Activated CD8-positive, alpha-beta memory T cell treated with anti-CD3 and anti-CD28 coated beads for 36 hours (primary cell): ENCODE measurements at regions not wholly inside any gene's neighbourhood (a gene's known extent, or its start where the extent isn't known, plus 50 kb on each side); places are given as distances from the start of the nearest gene placed in this dataset.

Experiments
- CTCF ChIA-PET: fragments of 350-600 bp; sonication (Branson Sonifier 250); formaldehyde crosslinking; loops from one replicate; lab custom pipeline; 2021; ENCODE audit warnings: antibody characterized with exemption; lab: Charles Lee
- POLR2A ChIA-PET: fragments of 350-600 bp; sonication (Branson Sonifier 250); formaldehyde crosslinking; loops from one replicate; lab custom pipeline; 2021; ENCODE audit warnings: antibody characterized with exemption; lab: Charles Lee

DNA sequence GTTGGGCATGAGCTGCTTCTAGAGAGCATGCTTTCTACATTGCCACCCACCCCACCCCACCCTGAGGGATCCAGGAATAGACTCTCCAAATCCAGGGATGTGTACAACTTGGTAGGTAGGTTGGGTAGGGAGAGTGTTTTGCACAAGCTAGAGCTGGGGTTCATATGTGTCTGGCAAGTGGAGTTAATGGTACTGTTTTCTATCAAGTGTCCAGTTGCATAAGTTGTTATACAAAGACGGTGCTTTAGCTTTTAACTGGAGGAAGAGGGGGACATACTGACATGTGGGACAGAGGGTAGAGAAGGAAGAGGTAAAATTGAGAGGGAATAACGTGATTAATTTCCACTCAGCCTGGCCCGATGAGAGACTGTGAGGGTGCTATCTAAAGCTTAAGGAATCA is 51.0 kb upstream of the TNC start:
- CTCF ChIA-PET = no interaction called here
- POLR2A ChIA-PET = no interaction called here

GRCh38 chr9:115170358-115171073 is 52.6 kb upstream of the TNC start:
- POLR2A ChIA-PET = no interaction called here
- CTCF ChIA-PET = no interaction called here

- CTCF ChIA-PET = interaction anchor here (0.9 kb wide), 1 partner anchor 102 kb away, joined by 3 read pairs; no protein-coding TSS in a partner anchor
- POLR2A ChIA-PET = no interaction called here
Observed at GRCh38 chr9:115171921-115172388, 54.0 kb upstream of the TNC start.

DNA sequence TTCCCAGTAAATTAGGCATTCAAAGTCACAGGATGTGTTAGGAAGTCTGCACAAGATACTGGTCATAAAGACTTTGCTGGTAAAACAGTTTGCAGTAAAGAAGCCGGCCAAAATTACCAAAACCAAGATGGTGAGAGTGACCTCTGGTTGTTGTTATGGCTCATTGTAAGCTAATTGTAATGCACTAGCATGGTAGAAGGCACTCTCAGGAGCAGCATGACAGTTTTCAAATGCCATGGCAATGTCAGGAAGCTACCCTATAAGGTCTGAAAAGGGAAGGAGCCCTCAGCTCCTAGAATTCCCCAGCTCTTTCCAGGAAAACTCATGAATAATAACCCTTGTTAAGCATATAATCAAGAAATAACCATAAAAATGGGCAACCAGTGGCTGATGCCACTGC is 64.3 kb upstream of the TNC start:
- POLR2A ChIA-PET = no interaction called here
- CTCF ChIA-PET = interaction anchor here (0.6 kb wide), 1 partner anchor 1034 kb away, joined by 4 read pairs; no protein-coding TSS in a partner anchor

DNA sequence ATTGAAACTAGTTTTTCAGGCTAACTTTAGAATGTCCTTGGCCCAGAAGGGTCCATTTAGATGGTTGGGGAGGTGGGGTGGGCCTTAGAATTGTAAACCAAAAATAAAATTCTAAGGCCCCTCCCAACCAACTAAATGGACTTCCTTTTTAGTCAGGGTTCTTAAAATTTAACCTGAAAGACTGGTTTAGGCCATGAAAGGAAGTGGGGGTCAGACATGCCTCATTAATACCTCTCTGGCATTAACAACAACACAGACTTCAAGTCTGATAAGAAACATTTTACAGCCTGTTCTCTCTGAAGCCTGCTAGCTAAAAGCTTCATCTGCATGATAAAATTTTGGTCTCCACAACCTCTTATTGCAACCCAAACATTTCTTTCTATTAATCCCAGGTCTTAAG is 65.5 kb upstream of the TNC start:
- ChIA-PET CTCF (no interaction called here), POLR2A (no interaction called here)

DNA sequence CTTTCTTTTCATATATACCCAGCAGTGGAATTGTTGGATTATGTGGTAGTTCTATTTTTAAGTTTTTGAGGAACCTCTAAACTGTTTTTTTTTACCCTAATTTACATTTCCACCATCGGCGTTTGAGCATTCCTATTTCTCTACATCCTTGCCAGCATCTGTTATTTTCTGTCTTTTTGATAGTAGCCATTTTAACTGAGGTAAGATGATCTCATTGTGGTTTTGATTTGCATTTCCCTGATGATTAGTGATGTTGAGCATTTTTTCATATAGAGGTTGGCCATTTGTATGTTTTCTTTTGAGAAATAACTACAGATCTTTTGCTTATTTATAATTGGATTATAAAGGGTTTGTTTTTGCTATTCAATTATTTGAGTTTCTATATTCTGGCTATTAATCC is 71.7 kb upstream of the TNC start:
- CTCF ChIA-PET = no interaction called here
- POLR2A ChIA-PET = no interaction called here

- ChIA-PET POLR2A (no interaction called here), CTCF (no interaction called here)
Observed at GRCh38 chr9:115191667-115192066, 73.7 kb upstream of the TNC start.

- POLR2A ChIA-PET = no interaction called here
- CTCF ChIA-PET = no interaction called here
Observed at GRCh38 chr9:115192280-115192679, 74.3 kb upstream of the TNC start.

DNA sequence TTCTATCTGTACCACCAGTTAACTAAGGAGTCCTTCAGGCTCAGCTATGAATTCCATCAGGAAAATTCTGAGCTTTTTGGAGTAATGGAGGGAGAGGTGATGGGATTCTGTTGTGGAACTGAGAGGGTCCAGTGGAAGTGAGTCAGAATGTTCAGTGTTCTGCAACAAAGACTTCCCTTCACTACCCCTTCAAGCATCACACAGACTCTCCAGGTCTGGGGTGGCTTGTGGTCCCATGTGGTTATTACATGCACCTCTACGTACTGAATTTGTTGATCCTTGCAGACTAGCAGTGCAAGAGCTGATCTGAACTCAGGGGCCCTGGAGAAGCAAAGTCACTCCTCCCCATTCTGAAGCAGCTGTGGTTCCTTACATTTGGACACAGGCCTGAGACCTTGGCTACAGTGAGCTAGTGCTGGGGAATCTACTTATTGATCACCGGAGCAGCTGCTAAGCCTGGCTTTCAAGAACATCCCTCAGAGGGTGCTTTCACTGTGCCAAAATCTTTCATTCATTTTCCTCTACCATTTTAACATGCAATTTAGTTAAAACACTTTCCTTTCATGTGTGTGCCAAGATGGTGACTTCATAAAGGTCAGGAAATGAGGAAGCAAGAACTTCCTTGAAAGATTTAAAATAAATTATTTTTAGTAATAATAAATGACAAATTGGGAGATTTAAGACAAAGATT is 75.0 kb upstream of the TNC start:
- ChIA-PET CTCF (no interaction called here), POLR2A (no interaction called here)

DNA sequence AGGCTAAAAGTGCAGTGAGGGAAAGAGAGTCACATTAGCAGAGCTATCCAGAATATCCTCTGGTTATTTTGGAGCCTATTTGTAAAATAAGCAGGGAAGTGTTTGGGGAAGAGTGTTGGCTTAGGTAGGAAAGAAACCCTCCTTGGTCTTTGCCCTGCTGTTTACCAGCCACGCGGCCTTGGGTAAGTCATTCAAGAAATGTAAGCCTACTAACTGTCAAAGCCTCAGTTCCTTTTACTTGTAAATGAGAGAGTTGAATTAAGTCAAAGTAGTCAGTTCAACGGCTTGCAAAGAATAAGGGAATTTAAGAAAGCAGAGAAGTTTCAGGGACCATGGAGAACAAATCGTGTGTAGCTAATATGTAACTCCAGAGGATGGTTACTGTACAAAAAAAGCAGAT is 75.8 kb upstream of the TNC start:
- ChIA-PET POLR2A (no interaction called here), CTCF (no interaction called here)

DNA sequence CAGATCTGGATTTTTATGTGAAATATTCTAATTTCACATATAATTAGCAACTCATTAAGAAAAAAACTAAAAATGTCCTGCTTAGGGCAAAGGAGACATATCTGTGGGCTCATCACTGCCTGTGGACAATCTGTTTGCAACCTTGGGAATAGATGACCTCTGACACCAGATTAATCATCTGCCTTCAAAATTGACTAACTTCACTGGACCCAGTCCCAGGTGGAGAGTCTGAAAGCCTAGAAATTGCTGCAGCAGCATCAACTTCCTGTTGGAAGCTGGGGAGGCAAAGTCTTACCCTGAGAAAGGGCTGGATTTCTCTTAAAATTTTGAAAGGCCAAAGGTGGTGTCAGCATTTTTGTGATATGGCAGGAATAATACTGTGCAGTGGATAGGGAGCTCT is 76.3 kb upstream of the TNC start:
- CTCF ChIA-PET = no interaction called here

DNA sequence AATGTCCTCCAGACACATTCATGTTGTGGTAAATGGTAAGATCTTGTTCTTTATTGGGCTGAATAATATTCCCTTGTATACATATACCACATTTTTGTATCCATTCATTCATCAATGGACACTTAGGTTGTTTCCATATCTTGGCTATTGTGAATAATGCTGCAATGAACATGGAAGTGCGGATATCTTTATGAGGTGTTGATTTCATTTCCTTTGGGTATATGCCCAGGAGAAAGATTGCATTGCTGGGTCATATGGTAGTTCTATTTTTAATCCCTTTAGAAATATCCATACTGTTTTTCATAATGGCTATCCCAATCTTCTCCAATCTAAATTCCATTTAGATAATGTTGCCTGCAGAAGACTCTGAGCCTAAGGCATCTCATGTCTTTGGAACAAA is 78.0 kb upstream of the TNC start:
- ChIA-PET CTCF (no interaction called here), POLR2A (no interaction called here)

More for the DNA sequence above, 76.3 kb upstream of the TNC start:
- POLR2A ChIA-PET = no interaction called here

DNA sequence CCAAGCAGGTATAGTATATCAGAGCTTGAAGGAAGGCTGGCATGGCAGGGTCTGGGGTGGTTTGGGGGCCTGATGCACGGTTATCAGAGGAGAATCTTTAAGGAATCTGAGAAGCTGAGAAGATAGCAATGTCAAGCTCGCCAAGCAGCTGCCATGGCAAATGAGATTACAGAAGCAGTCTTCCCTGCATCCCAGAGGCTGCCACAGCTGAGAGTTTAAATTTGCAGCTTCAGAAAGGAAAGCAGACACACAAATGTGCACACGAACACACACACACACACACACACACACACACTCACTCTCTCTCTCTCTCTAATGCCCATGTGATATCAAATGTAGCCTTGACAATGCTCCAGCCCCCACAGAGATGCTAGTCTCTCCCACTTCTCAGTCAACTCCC is 79.0 kb upstream of the TNC start:
- CTCF ChIA-PET = no interaction called here
- POLR2A ChIA-PET = no interaction called here

- ChIA-PET CTCF (no interaction called here), POLR2A (no interaction called here)
Observed at GRCh38 chr9:115198001-115198400, 80.0 kb upstream of the TNC start.

DNA sequence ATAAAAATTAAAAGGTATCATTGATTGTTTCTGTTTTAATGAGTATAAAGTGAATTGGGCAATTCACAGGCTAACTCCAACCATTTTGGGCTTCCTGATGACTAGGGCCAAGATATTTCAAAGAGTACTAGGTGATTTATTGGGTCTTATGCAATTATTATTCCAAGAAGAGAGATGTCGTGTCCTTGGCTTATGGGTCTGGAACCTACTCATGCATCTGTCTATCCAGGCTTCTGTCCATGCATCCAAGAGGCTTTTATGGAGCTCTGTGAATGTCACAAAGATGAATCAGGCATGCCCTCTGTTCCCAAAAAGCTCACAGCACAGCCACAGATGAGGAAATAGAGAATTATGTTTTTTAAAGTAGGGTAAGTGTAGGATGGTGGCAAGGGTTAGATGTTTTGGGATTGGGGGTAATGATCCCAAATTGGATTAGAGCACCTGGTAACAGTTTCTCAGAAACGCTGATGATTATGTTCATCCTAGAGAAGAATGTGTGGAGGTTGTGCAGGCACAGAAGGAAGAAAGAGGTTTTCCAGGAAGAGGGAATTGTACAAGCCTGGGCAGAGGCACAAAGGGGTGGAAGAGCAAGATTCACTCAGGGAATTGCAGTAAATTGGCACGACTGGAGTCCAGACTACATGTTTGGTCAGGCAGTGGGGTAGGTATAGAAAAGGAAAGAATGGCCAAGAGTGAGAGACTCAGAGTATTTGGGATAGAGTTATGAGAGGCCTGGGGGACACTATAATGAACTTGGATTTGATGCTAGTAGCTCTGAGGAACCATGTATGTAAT is 83.0 kb upstream of the TNC start:
- POLR2A ChIA-PET = no interaction called here
- CTCF ChIA-PET = no interaction called here

DNA sequence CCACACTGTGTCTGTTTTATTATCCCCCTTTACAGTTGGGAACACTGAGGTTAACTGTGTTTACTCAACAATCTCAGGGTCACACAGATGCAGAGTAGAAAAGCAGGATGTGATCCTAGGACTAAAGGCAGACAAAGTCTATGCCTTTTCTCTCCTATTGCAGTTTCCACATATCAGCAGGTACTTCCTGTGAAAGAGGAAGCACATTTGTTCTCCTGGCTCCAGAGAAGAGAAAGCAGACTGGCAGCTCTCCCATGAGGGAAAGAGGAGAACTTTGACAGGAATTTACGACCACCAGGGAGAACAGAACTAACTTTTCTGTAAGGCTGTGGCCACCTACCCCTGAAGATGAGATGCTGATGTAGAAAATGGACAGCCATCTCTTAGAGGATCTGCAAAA is 84.2 kb upstream of the TNC start:
- ChIA-PET POLR2A (no interaction called here), CTCF (no interaction called here)

GRCh38 chr9:115202960-115203751 is 85.2 kb upstream of the TNC start:
- ChIA-PET CTCF (no interaction called here), POLR2A (no interaction called here)

GRCh38 chr9:115204904-115205453 is 87.0 kb upstream of the TNC start:
- ChIA-PET CTCF (no interaction called here), POLR2A (no interaction called here)
